ENCODE measurements at regions not wholly inside any gene's neighbourhood (a gene's known extent, or its start where the extent isn't known, plus 50 kb on each side); places are given as distances from the start of the nearest gene placed in this dataset.
"Not testable (repeated sequence)": the region's sequence is repeated elsewhere in the genome, so short reads cannot be mapped to it uniquely, and the experiment has no call there.

DNA sequence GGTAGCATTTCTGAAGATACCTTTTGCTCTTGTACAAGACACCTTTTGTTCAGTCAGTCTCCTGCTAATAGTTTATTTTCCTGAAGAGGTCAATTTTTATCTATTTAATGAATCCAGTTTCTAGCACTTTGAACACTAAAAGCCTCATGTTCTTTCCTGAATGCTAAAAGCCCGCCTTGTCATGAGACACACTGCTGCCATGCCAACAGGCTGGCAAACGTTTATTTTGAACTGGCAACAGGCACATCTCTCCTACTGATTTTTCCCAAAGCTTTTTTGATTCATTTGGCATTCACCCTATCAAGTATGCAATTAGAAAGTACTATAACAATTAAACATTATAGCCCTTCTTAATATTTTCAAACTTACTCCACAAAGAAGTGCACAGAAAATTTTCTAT lies 421.2 kb upstream of the EYS start:
- DNase-seq (ENCODE audit: low read depth) = no peak

GRCh38 chr6:66127061-66127460 lies 420.0 kb upstream of the EYS start:
- no peak for DNase-seq (ENCODE audit: low read depth)

DNA sequence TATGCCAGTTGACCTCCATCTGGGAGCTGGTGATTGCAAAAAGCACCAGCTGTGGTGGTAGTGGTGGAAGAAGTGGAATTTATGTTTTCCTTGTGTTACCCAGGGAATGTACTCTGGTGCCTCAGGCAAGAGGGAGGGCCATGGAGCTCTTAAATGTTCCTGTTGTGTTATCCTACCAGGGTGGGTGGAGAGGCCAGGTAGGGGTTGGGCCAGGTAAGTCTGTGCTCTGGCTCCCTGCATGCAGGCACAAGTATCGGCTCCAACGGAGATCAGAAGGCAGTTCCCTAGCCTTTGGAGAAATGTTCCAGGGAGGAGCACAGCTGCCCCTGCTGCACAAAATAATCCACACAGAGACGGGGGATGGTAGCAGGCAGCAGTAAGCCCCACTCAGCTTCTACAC lies 419.3 kb upstream of the EYS start:
- DNase-seq (ENCODE audit: low read depth) = no peak

- DNase-seq (ENCODE audit: low read depth) = no peak
Measured at GRCh38 chr6:66103954-66104353, 396.9 kb upstream of the EYS start.

DNA sequence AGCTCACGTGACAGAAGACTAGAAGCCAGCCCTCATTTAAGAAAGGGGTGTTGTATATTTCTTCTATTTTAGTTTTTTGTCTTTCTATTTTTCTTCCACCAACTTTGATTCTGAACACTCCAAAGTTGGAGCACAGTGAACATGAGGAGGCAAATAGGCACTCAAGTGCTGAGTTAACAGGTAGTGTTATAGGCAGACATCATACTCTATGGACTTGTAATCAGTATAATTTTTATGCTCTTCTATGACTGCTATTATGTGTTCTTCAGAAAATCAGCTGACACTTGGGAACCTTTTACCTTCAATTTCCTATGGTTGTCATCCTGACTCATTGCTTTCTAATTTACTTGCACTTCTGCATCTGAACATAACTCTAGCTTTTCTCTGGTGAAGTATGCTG lies 396.3 kb upstream of the EYS start:
- DNase-seq (ENCODE audit: low read depth) = no peak

- DNase-seq (ENCODE audit: low read depth) = no peak
Measured at GRCh38 chr6:66096679-66097078, 389.7 kb upstream of the EYS start.

DNA sequence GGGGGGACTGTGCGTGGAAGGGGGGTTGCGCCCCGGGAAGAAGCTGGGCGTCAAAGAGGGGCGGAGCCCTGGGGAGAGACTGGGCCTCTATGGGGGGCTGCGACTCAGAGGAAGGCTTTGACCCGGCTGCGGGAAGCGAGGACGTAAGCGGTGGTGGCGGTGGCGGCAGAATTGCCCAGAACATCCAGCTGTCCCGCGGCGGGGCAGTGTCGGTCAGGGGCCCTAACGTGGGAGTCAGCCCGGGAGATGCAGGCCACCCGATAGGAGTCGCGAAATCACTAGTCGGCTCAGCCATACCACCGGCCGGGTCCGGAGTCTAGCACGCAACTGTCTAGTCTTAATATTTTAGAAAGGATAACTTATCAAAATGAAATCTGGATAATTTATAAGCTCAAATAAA lies 387.6 kb upstream of the EYS start:
- DNase-seq (ENCODE audit: low read depth) = no peak

DNA sequence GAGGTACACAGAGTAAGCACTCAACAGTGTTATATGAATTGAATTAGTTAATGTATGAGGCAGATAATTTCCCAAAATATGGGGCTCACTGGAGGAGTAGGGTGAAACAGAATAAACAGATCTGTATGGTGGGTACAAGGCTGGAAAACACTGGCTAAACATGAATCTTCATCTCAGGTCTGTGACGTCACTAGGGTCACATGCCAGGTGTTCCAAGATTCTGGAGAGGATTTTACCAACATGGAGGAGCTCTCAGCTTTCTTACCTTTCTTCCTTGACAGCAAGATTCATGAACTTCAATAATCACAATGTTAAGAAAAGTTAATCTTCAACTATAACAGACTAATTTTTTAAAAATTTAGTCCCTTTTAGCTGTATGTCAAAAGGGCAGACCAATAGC lies 385.3 kb upstream of the EYS start:
- DNase-seq (ENCODE audit: low read depth) = not testable (repeated sequence)

DNA sequence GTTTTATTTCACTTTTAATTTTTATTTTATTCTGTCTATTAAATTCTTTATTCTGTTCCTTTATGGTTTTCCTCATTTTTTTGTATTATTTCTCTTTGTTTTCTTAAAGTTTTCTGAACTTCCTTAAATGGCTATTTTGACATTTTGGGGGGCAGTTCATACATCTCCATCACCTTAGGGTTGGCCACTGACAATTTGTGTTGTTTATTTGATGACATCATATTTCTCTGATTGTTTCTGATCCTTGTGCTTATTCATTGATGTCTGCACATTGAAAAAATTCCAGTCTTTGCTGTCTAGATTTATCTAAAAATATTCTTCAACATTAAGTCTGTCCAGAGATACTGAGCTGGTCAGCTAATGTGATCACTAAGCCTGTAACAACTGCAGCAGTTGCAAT lies 379.5 kb upstream of the EYS start:
- no peak for DNase-seq (ENCODE audit: low read depth)

DNA sequence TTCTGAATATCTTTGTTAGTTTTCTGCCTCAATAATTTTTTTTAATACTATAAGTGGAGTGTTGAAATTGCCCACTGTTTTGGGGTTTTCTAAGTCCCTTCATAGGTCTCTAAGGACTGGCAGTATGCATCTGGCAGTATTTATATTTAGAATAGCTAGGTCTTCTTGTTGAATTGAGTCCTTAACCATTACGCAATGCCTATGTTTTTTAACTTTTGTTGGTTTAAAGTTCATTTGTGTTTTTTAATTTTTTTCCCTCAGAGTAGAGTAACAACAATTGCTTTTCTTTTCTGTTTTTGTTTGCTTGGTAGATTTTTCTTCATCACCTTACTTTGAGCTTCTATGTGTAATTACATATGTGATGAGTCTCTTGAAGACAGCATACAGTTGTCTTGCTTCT lies 375.9 kb upstream of the EYS start:
- no peak for DNase-seq (ENCODE audit: low read depth)

GRCh38 chr6:66068907-66069306 lies 361.9 kb upstream of the EYS start:
- DNase-seq (ENCODE audit: low read depth) = no peak

DNA sequence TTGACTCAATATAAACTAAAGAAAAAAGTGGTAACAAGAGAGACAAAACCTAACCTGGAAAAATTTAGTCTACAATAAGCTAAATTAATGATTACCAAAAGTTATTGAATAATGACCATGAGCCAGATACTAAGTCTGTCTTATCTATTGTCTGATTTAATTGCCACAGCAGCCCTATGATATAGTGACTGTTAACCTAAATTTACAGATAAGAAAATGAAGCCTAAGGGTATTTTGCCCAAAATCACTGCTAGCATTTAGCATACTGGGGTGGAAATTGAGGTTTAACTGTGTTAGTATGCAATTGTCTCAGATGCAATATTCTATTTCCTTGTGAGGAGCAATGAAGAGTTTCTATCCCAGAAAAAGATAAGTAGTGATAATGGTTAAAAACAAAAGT lies 361.0 kb upstream of the EYS start:
- DNase-seq (ENCODE audit: low read depth) = no peak

GRCh38 chr6:66065313-66065712 lies 358.3 kb upstream of the EYS start:
- DNase-seq (ENCODE audit: low read depth) = no peak

DNA sequence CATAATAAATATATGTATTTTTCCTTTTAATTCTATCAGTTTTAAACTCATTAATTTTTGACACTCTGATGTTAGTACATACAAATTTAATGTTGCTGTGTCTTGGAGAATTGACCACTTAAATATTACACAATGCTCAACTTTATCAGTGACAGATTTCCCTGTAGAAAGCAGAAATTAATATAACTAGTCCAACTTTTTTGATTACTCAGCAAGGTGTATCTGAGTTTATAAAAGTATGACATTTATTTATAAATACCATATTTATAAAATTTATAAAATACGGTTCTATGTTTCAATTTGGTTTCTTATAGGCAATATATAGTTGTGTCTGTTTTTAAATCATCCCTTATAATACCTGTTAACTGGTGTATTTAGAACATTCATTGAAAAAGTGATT lies 350.0 kb upstream of the EYS start:
- no peak for DNase-seq (ENCODE audit: low read depth)

DNA sequence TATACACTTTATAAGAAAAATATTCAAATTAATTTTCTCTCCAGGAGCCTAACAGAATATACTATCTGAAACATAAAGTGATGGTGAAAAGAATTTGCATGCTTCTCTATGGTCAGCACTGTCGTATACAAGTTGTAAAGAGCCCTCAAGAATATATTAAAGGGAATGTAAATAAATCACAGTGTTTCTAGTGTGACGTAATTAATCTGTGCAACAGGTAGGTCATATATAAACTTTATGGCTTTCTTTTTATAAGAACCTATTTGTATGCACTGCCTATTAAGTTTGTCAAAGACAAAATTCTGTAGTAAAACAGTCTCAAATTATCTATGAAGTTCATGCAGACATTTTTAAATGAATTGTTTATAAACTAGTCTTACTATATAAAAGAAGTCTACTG lies 347.9 kb upstream of the EYS start:
- DNase-seq (ENCODE audit: low read depth) = no peak

DNA sequence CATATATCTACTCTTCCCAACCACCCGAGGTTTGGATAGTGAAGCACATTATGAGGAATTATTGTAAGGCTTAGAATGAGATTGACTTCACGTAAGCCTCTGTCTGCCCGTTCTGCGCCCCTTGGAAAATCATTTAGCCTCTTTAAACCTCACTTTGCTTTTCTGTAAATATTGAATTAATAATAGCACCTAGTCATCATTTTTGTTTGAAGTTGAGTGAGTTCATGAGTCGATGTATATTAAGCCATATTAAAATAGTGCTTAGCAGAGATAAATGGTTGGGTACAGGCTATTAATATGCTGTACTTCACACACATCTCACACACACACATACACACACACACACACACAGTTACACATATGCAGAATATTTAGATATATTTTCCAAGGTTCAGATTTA lies 344.8 kb upstream of the EYS start:
- no peak for DNase-seq (ENCODE audit: low read depth)

DNA sequence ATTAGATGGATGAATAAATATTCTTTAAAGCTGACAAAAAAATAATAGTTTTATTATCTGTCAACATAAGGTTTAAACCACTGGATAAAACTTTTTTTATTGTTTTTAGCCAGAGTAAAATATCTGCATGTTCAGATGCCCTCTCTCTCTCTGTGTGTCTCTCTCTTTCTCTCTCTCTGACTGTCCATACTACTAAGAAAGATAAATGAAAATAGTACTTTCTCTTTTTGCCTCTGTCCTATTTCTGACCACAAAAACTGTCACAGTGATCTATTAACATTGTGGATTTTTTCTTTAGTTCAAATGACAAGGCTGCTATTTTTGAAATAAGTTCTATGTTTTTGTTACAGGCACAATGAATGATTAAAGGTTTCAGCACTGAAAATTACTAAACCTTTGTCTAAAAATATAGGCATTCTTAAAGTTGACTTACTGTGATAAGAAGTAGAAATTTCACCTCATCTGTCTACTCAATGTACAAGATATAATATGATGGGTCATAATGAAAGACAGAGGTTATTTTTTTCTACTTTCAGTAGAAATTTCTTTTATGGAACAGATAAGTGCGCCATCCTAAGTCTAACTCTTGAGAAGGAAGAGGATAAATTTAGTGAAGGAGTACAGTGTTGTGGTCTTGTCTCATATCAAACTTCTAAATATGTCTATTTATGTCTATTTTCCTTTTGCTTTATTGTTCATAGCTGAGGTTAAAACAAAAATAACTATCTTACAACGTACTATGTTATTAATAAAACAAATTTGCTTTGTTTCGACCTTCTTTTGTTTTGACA lies 341.9 kb upstream of the EYS start:
- DNase-seq (ENCODE audit: low read depth) = no peak

GRCh38 chr6:66032626-66033025 lies 325.6 kb upstream of the EYS start:
- no peak for DNase-seq (ENCODE audit: low read depth)

DNA sequence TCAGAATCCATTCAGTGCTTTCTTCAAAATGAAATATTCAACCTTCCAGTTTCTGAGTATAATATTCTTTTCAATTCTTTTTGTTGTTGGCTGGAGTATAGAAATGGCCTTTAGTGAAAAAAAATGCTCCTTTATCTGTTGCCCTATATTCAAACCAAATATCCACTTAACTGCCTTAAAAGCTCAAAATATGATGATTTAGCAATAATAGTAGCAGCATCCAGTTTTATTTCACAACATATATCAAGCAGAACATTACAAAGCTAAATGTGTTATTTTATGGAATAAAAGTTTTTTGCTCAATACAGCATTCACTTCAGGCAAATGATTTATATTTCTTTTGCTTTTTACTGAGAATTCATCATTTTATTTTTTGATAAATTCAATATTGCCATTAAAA lies 322.4 kb upstream of the EYS start:
- no peak for DNase-seq (ENCODE audit: low read depth)

DNA sequence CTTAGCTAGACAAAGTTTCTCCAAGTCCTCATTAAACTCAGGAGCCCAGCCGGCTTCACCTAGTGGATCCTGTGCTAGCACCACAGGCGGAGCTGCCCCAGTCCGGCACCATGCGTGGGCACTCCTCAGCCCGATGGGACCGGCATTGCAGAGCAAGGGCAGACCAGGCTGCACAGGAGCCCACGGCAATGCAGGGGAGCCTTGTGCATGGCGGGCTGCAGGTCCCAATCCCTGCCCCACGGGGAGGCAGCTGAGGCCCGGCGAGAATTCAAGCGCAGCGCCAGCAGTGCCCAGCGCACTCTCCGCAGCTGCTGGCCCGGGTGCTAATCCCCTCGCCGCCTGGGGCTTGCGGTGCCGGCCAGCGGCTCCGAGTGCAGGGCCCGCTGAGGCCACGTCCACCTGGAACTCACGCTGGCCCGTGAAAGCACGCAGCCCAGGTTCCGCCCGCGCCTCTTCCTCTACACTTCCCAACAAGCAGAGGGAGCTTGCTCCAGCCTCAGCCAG lies 292.3 kb upstream of the EYS start:
- no peak for DNase-seq (ENCODE audit: low read depth)

DNA sequence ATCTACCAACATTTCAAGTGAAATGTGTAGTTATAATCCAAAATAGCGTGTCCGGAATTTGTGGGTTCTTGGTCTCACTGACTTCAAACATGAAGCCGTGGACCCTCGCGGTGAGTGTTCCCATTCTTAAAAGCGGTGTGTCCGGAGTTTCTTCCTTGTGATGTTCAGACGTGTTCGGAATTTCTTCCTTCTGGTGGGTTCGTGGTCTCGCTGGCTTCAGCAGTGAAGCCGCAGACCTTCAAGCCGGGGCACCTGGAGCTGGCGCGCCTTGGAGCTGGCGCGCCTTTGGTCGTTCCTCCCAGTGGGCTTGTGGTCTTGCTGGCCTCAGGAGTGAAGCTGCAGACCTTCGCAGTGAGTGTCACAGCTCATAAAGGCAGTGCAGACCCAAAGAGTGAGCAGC lies 291.5 kb upstream of the EYS start:
- no peak for DNase-seq (ENCODE audit: low read depth)

DNA sequence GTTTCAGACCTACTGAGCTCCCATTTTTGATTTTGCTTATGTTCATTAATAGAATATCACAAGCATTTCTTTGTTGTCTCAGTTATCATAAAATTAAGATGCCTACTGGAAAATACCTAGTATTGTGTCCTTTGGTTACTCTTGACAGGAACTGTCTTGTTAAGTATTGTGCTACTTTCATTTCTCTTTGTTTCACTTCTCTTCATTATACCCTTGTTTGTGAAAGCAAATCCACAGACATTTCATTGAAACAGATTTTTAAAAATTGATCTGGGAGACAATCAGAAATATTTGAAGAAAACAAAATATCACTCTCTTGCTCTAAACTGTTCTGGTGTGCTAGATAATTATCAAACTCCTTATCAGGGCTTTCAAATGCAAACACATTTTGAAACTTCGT lies 290.5 kb upstream of the EYS start:
- no peak for DNase-seq (ENCODE audit: low read depth)

DNA sequence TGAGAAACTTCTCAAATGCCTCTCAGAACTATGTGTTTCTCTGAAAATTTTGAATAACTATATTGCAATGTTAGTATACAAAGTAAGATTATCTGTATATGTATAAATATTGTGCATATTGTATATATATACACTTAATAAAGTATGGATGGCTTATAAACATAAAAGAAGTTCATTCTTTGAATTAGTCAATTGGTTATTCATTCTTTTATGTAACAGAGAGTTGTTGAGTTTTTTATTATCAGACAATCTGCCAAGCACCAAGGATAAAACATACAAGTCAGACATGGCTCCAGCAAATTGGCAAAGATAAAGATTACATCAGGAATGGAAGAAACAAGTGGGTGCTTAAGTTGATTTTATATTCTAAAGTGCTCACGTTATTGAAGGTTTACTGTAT lies 289.1 kb upstream of the EYS start:
- DNase-seq (ENCODE audit: low read depth) = no peak

DNA sequence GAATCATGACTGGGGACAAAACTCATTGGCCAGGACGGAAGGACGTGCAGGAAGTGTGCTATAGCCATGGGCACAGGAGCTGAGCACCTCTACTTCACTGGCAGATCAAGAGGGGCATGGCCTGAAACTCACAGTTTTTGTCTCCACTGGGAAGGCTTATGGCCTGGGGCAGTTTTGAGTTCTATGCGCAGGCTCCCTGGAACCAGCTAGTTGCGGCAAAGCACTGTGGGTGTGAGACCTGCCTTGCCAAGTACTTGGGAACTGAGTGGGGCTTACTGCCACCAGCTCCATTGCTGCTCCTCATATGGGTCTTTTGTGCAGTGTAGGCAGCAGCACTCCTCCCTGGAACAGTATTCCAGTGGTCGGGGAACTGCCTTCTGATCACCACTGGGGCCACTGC lies 282.6 kb upstream of the EYS start:
- no peak for DNase-seq (ENCODE audit: low read depth)
